Vagina (tissue), 2 donors: ENCODE measurements at regions not wholly inside any gene's neighbourhood (a gene's known extent, or its start where the extent isn't known, plus 50 kb on each side); places are given as distances from the start of the nearest gene placed in this dataset.

ENCODE experiments used
- DNase-seq, 2 donors: peaks; one replicate each; pipeline ENCODE4 v3.0.0-alpha.2; 2017; ENCODE audit errors: extremely low spot score in 2 of 2
- H3K27ac ChIP-seq: fragments of 200-600 bp; sonication (generic); one replicate; pipeline ENCODE4 v1.5.1; 2019
- H3K27me3 ChIP-seq: fragments of 200-600 bp; sonication (generic); one replicate; pipeline ENCODE4 v1.5.1; 2019
- H3K36me3 ChIP-seq, 2 donors: fragments of 200-600 bp; sonication (generic); one replicate each; pipeline ENCODE4 v1.5.1; 2017 to 2019
- H3K4me1 ChIP-seq: fragments of 200-600 bp; sonication (generic); one replicate; pipeline ENCODE4 v1.5.1; 2019
- H3K4me3 ChIP-seq, 2 donors: fragments of 200-600 bp; sonication (generic); 1 replicate in 1 of 2; 2 replicates in 1 of 2; pipeline ENCODE4 v1.5.1; 2016 to 2019
- H3K9me3 ChIP-seq: fragments of 200-600 bp; sonication (generic); one replicate; pipeline ENCODE4 v1.5.1; 2019
- CTCF ChIP-seq, 3 experiments: fragments of 450-650 bp in 2 of 3; fragments of 200-600 bp in 1 of 3; sonication (generic) in 1 of 3; IDR thresholded peaks; one replicate each; pipeline ENCODE4 v1.5.1; 2017 to 2019; ENCODE audit warnings: antibody characterized with exemption in 3 of 3, mild to moderate bottlenecking in 2 of 3, moderate library complexity in 2 of 3
- POLR2A ChIP-seq, 2 donors: fragments of 450-650 bp; IDR thresholded peaks; one replicate each; pipeline ENCODE4 v1.6.1; 2017; ENCODE audit warnings: antibody characterized with exemption in 2 of 2, mild to moderate bottlenecking in 2 of 2, moderate library complexity in 2 of 2
- POLR2AphosphoS5 ChIP-seq, 2 donors: sonication (generic); formaldehyde crosslinking; IDR thresholded peaks; one replicate each; pipeline ENCODE4 v1.9.0; 2017; ENCODE audit warnings: antibody characterized with exemption in 2 of 2, mild to moderate bottlenecking in 2 of 2, low read depth in 1 of 2; ENCODE audit not compliant: insufficient read depth in 1 of 2
- intact Hi-C: fragments of 100-400 bp; cut with DNase I; formaldehyde crosslinking; loops from one replicate; pipeline ENCODE4 v1.15.1; 2023

GRCh38 chr5:86885011-86885410, 267.3 kb downstream of the COX7C start:
- TF ChIP-seq POLR2A (IDR thresholded peaks at IDR 0.05): no peak
- TF ChIP-seq CTCF (IDR thresholded peaks at IDR 0.05): no peak
- no peak for TF ChIP-seq POLR2AphosphoS5 (IDR thresholded peaks at IDR 0.05; ENCODE audit: insufficient read depth in 1 of 2, low read depth in 1 of 2)
- Histone ChIP-seq H3K36me3 (no peaks in the 10 kb centered on the region), H3K27ac (no peak overlapping the region), H3K4me3 (no peak overlapping the region), H3K9me3 (no peaks in the 10 kb centered on the region), H3K27me3 (no peaks in the 10 kb centered on the region), H3K4me1 (no peaks in the 10 kb centered on the region)
- intact Hi-C loops: no loop called here
- DNase-seq: no peak

GRCh38 chr5:86885489-86886230, 267.9 kb downstream of the COX7C start:
- Histone ChIP-seq H3K9me3 (no peaks in the 10 kb centered on the region), H3K27me3 (no peaks in the 10 kb centered on the region), H3K4me1 (no peaks in the 10 kb centered on the region), H3K4me3 (no peak overlapping the region), H3K36me3 (no peaks in the 10 kb centered on the region), H3K27ac (no peak overlapping the region)
- intact Hi-C loops: no loop called here
- no peak for TF ChIP-seq CTCF (IDR thresholded peaks at IDR 0.05)
- TF ChIP-seq POLR2A (IDR thresholded peaks at IDR 0.05): no peak
- TF ChIP-seq POLR2AphosphoS5 (IDR thresholded peaks at IDR 0.05; ENCODE audit: insufficient read depth in 1 of 2, low read depth in 1 of 2): no peak
- DNase-seq: no peak

- TF ChIP-seq CTCF (IDR thresholded peaks at IDR 0.05): no peak
- no peak for TF ChIP-seq POLR2A (IDR thresholded peaks at IDR 0.05)
- intact Hi-C loops: no loop called here
Observed at GRCh38 chr5:86890375-86890774, 272.6 kb downstream of the COX7C start.

GRCh38 chr5:86894056-86894455, 276.3 kb downstream of the COX7C start:
- TF ChIP-seq POLR2A (IDR thresholded peaks at IDR 0.05) (no peak), POLR2AphosphoS5 (IDR thresholded peaks at IDR 0.05; ENCODE audit: insufficient read depth in 1 of 2, low read depth in 1 of 2) (no peak), CTCF (IDR thresholded peaks at IDR 0.05) (no peak)
- Histone ChIP-seq H3K4me3 (no peak overlapping the region), H3K9me3 (no peaks in the 10 kb centered on the region), H3K27me3 (no peaks in the 10 kb centered on the region), H3K36me3 (no peaks in the 10 kb centered on the region), H3K27ac (no peak overlapping the region), H3K4me1 (no peaks in the 10 kb centered on the region)
- intact Hi-C loops: no loop called here
- DNase-seq: no peak

More at GRCh38 chr5:86890375-86890774, 272.6 kb downstream of the COX7C start:
- DNase-seq: no peak
- Histone ChIP-seq H3K27me3 (no peaks in the 10 kb centered on the region), H3K9me3 (no peaks in the 10 kb centered on the region), H3K4me3 (no peak overlapping the region), H3K27ac (no peak overlapping the region), H3K4me1 (no peaks in the 10 kb centered on the region), H3K36me3 (no peaks in the 10 kb centered on the region)

GRCh38 chr5:86896916-86897315, 279.2 kb downstream of the COX7C start:
- no peak overlapping the region for H3K4me3 ChIP-seq
- TF ChIP-seq CTCF (IDR thresholded peaks at IDR 0.05) (no peak), POLR2AphosphoS5 (IDR thresholded peaks at IDR 0.05; ENCODE audit: insufficient read depth in 1 of 2, low read depth in 1 of 2) (no peak), POLR2A (IDR thresholded peaks at IDR 0.05) (no peak)
- no peaks in the 10 kb centered on the region for H3K9me3 ChIP-seq
- H3K36me3 ChIP-seq: no peaks in the 10 kb centered on the region
- H3K27ac ChIP-seq: no peak overlapping the region
- intact Hi-C loops: no loop called here
- no peaks in the 10 kb centered on the region for H3K4me1 ChIP-seq
- DNase-seq: no peak
- no peaks in the 10 kb centered on the region for H3K27me3 ChIP-seq
